Umbilical cord (tissue), 1 donor: ENCODE measurements at regions not wholly inside any gene's neighbourhood (a gene's known extent, or its start where the extent isn't known, plus 50 kb on each side); places are given as distances from the start of the nearest gene placed in this dataset.
A peak's percentile ranks its signal among the peaks of the same experiment; 100 is the strongest.
"Not testable (repeated sequence)": the region's sequence is repeated elsewhere in the genome, so short reads cannot be mapped to it uniquely, and the experiment has no call there.

Experiments used
- DNase-seq: peaks from one replicate; pipeline ENCODE4 v3.0.0-alpha.2; 2015; ENCODE audit warnings: low spot score

- no peak for DNase-seq
Measured at GRCh38 chr16:58832386-58832895, 98.3 kb upstream of the GOT2 start.

DNA sequence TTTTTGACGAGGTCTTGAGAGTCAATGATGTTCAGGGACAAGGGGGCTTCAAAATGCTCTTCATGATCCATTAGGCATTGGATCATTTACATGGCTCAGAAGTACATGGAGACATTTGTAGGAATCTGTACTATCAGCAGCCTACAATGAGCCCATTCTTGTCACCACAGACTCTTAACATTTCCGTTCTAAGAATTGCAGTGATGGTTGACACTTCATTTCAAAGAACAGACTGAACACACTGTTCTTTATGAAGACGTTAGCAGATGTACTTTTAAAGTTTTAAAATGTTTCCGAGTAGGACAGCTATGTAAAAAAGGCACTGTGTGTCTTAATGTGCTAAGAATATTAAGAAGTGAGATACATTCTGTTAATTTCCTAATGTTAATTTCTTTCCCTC, 97.3 kb upstream of the GOT2 start:
- DNase-seq: no peak

DNA sequence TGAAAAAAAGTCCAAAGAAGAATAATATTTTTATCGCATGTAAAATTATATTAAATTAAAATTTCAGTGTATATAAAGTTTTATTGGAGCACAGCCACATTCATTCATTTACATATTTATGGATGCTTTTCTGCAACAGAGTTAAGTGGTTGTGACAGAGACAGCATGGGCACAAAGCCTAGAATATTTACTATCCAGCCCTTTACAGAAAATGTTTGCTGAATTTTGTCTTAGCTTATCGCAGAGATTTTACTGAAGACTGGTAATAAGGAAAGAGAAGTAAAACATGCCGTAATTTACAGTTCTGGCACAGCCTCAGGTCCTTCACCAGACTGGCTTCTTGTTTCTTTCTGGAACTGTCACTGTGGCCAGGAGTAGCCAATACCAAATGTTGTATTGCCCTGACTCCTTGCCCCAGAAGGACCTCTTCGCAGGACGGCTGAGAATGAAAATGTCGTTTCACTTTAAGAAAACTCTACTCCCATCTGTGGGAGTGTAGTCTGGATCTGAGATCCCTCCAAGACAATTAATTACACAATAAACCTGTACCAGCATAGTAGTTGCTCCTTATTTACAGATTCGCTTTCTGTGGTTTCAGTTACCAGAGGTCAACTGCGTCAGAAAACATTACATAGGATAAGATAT, 94.9 kb upstream of the GOT2 start:
- DNase-seq: peak; percentile 21

DNA sequence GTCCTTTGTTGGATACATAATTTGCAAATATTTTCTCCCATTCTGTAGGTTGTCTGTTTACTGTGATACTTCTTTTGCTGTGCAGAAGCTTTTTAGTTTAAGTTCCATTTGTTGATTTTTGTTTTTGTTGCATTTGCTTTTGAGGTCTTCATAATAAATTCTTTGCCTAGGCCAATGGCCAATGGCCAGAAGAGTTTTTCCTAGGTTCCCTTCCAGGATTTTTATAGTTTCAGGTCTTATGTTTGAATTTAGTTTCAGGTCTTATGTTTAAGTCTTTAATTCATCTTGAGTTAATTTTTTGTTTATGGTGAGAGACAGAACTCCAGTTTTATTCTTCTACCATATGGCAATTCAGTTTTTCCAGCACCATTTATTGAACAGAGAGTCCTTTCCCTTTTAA, 90.1 kb upstream of the GOT2 start:
- DNase-seq: no peak

GRCh38 chr16:58821886-58822285, 87.8 kb upstream of the GOT2 start:
- no peak for DNase-seq

- DNase-seq: no peak
Measured at GRCh38 chr16:58820411-58820810, 86.3 kb upstream of the GOT2 start.

DNA sequence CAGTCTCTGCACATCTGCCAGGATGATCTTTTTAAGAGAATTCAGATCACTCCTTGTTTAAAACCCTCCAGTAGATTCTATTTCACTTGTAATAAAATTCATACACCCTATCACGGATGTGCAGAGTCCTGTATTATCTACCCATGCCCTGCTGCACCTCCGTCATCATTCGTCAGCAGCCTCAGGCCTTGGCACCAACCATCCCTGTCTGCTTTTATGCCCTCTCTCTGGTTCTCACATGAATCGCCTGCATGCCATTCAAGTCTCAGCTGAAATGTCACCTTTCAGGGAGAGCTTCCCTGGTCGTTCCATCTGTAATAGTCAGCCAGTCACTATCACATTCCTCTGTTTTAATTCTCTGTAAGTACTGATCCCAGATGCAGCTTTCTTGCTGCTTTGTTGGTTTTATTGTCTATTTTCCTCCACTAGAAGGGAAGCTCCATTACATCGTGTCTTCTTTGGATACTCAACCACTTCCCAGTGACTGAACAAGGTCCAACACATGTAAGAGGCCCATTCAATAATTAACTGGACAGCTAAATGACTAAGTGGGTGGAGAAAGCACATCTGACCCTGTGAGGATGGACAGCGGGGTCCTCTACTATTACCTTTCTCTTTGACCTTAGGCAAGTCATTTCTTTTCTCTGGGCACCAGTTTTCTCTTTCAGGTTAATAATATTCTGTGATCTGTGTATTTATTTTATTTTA, 81.2 kb upstream of the GOT2 start:
- DNase-seq: no peak

GRCh38 chr16:58814348-58814801, 80.3 kb upstream of the GOT2 start:
- peak; percentile 71 for DNase-seq

- no peak for DNase-seq
Measured at GRCh38 chr16:58809213-58809612, 75.1 kb upstream of the GOT2 start.

DNA sequence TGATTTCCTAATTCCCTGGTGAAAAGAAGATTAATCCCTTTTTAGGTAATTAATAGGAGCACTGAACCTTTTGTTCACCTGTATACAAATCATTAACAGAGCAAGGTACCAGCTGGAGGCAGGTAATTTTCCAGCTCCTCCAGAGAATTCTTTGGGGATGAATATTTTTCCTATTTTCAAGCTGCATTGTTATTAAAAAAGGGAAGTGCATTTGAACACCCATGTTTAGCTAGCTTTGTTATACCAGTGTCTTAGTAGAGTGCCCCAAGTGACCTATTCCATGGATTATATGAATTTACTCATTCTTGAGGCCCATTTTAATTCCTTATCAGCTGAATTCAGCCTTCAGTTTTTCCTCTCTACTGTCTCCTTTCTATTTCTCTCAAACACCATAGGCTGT, 73.2 kb upstream of the GOT2 start:
- no peak for DNase-seq

GRCh38 chr16:58801838-58802237, 67.7 kb upstream of the GOT2 start:
- no peak for DNase-seq

DNA sequence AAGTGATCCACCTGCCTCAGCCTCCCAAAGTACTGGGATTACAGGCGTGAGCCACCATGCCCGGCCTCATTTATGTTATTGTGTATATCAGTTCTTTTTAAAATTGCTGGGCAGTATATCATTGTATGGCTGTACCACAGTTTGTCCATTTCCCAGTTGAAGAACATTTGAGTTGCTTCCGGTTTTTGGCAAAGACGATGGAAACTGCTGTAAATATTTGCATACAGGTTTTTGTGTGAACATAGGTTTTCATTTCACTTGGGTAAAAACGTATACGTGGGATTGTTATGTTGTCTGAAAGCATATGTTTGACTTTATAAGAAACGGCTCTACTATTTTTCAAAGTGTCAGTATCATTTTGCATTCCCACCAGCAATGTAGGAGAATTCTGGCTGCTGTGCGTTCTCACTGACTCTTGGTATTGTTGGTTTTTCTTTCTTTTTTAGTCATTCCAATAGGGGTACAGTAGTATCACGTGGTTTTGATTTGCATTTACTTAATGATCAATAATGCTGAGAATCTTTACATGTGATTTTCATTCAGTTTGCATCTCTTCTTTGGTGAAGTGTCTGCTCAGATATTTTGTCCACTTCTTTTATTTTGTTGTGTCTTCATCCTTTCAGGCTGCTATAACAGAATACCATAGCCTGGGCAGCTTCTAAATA, 63.2 kb upstream of the GOT2 start:
- no peak for DNase-seq

DNA sequence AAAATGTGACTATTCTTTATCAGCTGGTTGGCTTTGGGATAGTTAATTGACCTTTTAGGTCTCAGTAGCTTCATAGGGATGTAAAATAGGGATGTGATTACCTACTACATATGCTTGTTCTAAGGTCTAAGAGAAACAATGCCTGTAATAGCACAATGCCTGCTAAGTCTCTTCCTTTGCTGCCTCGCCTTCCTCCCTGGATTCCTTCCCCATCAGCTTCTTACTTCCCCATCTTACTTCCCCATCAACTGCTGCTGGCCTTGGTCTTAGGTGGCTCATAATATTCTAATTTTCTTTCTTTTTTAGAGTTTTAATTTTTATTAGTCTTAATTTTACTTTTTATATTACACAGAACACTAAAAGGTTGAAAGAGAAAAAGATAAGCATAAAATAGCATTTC, 59.2 kb upstream of the GOT2 start:
- no peak for DNase-seq

DNA sequence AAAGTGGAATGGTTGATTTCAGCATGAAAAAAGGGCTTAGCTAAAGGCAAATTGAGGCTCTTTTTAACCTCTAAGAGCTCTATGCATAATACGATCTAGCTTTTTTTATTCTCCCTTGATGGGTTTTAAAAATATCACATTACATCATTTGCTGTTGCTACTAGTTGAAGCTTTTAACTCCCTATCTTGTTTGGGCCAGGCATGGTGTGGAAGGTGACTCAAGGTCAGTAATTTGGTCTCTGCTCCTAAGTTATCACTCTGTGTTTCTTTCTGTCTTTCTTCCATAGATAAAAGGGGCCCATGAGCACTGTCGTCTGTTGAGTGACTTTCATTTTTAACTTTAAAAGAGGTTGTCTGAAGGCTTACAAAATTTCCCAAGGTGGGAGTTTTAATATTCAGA, 58.1 kb upstream of the GOT2 start:
- no peak for DNase-seq

GRCh38 chr16:58790816-58791557, 56.9 kb upstream of the GOT2 start:
- DNase-seq: not testable (repeated sequence)

- no peak for DNase-seq
Measured at GRCh38 chr16:58789351-58789750, 55.2 kb upstream of the GOT2 start.
